Suppressor macrophage treated with lipopolysaccharide for 1 hour (primary cell): ENCODE measurements at regions not wholly inside any gene's neighbourhood (a gene's known extent, or its start where the extent isn't known, plus 50 kb on each side); places are given as distances from the start of the nearest gene placed in this dataset.
A peak's percentile ranks its signal among the peaks of the same experiment; 100 is the strongest.

Experiments used
- DNase-seq, 3 donors: peaks; one replicate each; pipeline ENCODE4 v3.0.0-alpha.2; 2020 to 2022

GRCh38 chr2:207289295-207290018 is 123.7 kb upstream of the KLF7 start:
- no peak for DNase-seq

GRCh38 chr2:207290833-207291624 is 125.3 kb upstream of the KLF7 start:
- no peak for DNase-seq

- DNase-seq, result no peak
These were observed 126.0 kb upstream of the KLF7 start for GRCh38 chr2:207291625-207292252.

- no peak for DNase-seq
These were observed 130.7 kb upstream of the KLF7 start for GRCh38 chr2:207296265-207296948.

GRCh38 chr2:207300817-207301216 is 135.1 kb upstream of the KLF7 start:
- DNase-seq, result no peak

GRCh38 chr2:207304761-207305160 is 139.0 kb upstream of the KLF7 start:
- DNase-seq, result no peak

GRCh38 chr2:207308519-207309224 is 142.9 kb upstream of the KLF7 start:
- no peak for DNase-seq

GRCh38 chr2:207311316-207312005 is 145.7 kb upstream of the KLF7 start:
- peak; percentile 91 to 99 (median 95) for DNase-seq

- no peak for DNase-seq
These were observed 146.2 kb upstream of the KLF7 start for GRCh38 chr2:207312006-207312356.

GRCh38 chr2:207313947-207314346 is 148.2 kb upstream of the KLF7 start:
- DNase-seq, result no peak

GRCh38 chr2:207315131-207315530 is 149.4 kb upstream of the KLF7 start:
- peak in 1 of 3 donors; percentile 27 for DNase-seq

GRCh38 chr2:207316484-207316883 is 150.7 kb upstream of the KLF7 start:
- DNase-seq, result no peak

- no peak for DNase-seq
These were observed 151.2 kb upstream of the KLF7 start for GRCh38 chr2:207316906-207317305.

GRCh38 chr2:207317378-207317984 is 151.7 kb upstream of the KLF7 start:
- peak in 2 of 3 donors; percentile 53 to 59 for DNase-seq

GRCh38 chr2:207318181-207318628 is 152.5 kb upstream of the KLF7 start:
- no peak for DNase-seq

GRCh38 chr2:207319316-207319715 is 153.6 kb upstream of the KLF7 start:
- peak; percentile 79 to 81 (median 80) for DNase-seq

- DNase-seq, result no peak
These were observed 154.8 kb upstream of the KLF7 start for GRCh38 chr2:207320381-207321159.

- DNase-seq, result peak; percentile 49 to 79 (median 78)
These were observed 155.8 kb upstream of the KLF7 start for GRCh38 chr2:207321514-207321913.

- peak in 2 of 3 donors; percentile 52 to 63 for DNase-seq
These were observed 158.3 kb upstream of the KLF7 start for GRCh38 chr2:207324001-207324400.

- no peak for DNase-seq
These were observed 161.8 kb upstream of the KLF7 start for GRCh38 chr2:207327513-207327912.
